NCI-H146 treated with DMSO at 0.1 percent for 48 hours (cell line): ENCODE measurements at regions not wholly inside any gene's neighbourhood (a gene's known extent, or its start where the extent isn't known, plus 50 kb on each side); places are given as distances from the start of the nearest gene placed in this dataset.
"Not testable (repeated sequence)": the region's sequence is repeated elsewhere in the genome, so short reads cannot be mapped to it uniquely, and the experiment has no call there.

Source experiments
- DNase-seq: peaks from one replicate; lab custom pipeline; 2025; ENCODE audit not compliant: unreplicated experiment; lab: John Stamatoyannopoulos, UW

GRCh38 chr10:131020775-131021174, 290.7 kb downstream of the TCERG1L start:
- no peak for DNase-seq

- DNase-seq: no peak
Measured at GRCh38 chr10:131021246-131021895, 290.1 kb downstream of the TCERG1L start.

- DNase-seq: peak; percentile 23
Measured at GRCh38 chr10:131021969-131022368, 289.6 kb downstream of the TCERG1L start.

GRCh38 chr10:131022369-131022768, 289.2 kb downstream of the TCERG1L start:
- DNase-seq: no peak

- no peak for DNase-seq
Measured at GRCh38 chr10:131022981-131023380, 288.5 kb downstream of the TCERG1L start.

GRCh38 chr10:131024259-131025131, 287.0 kb downstream of the TCERG1L start:
- DNase-seq: no peak

- no peak for DNase-seq
Measured at GRCh38 chr10:131025333-131025732, 286.2 kb downstream of the TCERG1L start.

- DNase-seq: no peak
Measured at GRCh38 chr10:131027256-131027655, 284.3 kb downstream of the TCERG1L start.

GRCh38 chr10:131031346-131031745, 280.2 kb downstream of the TCERG1L start:
- DNase-seq: no peak

- DNase-seq: no peak
Measured at GRCh38 chr10:131032329-131033165, 279.0 kb downstream of the TCERG1L start.

- DNase-seq: no peak
Measured at GRCh38 chr10:131033166-131034085, 278.1 kb downstream of the TCERG1L start.

- no peak for DNase-seq
Measured at GRCh38 chr10:131034451-131034850, 277.1 kb downstream of the TCERG1L start.

- no peak for DNase-seq
Measured at GRCh38 chr10:131035779-131036178, 275.7 kb downstream of the TCERG1L start.

GRCh38 chr10:131038056-131038455, 273.5 kb downstream of the TCERG1L start:
- DNase-seq: no peak

- no peak for DNase-seq
Measured at GRCh38 chr10:131041031-131041430, 270.5 kb downstream of the TCERG1L start.

- DNase-seq: peak; percentile 76
Measured at GRCh38 chr10:131041441-131041840, 270.1 kb downstream of the TCERG1L start.

- not testable (repeated sequence) for DNase-seq
Measured at GRCh38 chr10:131042015-131042414, 269.5 kb downstream of the TCERG1L start.
